GM23338 (cell line): ENCODE measurements at regions not wholly inside any gene's neighbourhood (a gene's known extent, or its start where the extent isn't known, plus 50 kb on each side); places are given as distances from the start of the nearest gene placed in this dataset.

Source experiments
- ATAC-seq: fragments of 200-7000 bp; cut with Tn5 transposase; 3 replicates; pipeline ENCODE4 v1.9.1; 2020
- DNase-seq: peaks from one replicate; pipeline ENCODE4 v3.0.0-alpha.2; 2015; ENCODE audit warnings: low spot score
- H2AFZ ChIP-seq: fragments of 200-600 bp; sonication (generic); 2 replicates; pipeline ENCODE4 v1.8.0; 2016; ENCODE audit warnings: antibody characterized with exemption, mild to moderate bottlenecking, moderate library complexity
- H3F3A ChIP-seq: fragments of 200-600 bp; sonication (generic); replicated peaks from 2 replicates; pipeline ENCODE4 v1.8.0; 2017; ENCODE audit warnings: antibody characterized with exemption, mixed run types, low read depth
- H3K27ac ChIP-seq: fragments of 200-600 bp; sonication (generic); 2 replicates; pipeline ENCODE4 v1.6.1; 2016; ENCODE audit warnings: low read depth
- H3K27me3 ChIP-seq: fragments of 200-600 bp; sonication (generic); 2 replicates; pipeline ENCODE4 v1.8.0; 2016; ENCODE audit warnings: mild to moderate bottlenecking, mixed run types, moderate library complexity; ENCODE audit not compliant: insufficient read depth
- H3K36me3 ChIP-seq: fragments of 200-600 bp; sonication (generic); 2 replicates; pipeline ENCODE4 v1.8.0; 2016; ENCODE audit warnings: mild to moderate bottlenecking; ENCODE audit not compliant: insufficient read depth
- H3K4me1 ChIP-seq: fragments of 200-600 bp; sonication (generic); 2 replicates; pipeline ENCODE4 v1.8.0; 2016; ENCODE audit warnings: mild to moderate bottlenecking, moderate library complexity; ENCODE audit not compliant: insufficient read depth
- H3K4me2 ChIP-seq: fragments of 200-600 bp; sonication (generic); 2 replicates; pipeline ENCODE4 v1.7.1; 2017; ENCODE audit warnings: mixed run types
- H3K4me3 ChIP-seq: fragments of 200-600 bp; sonication (generic); 2 replicates; pipeline ENCODE4 v1.6.1; 2016; ENCODE audit warnings: mixed run types
- H3K79me2 ChIP-seq: fragments of 200-600 bp; sonication (generic); replicated peaks from 2 replicates; pipeline ENCODE4 v1.8.0; 2017; ENCODE audit warnings: mild to moderate bottlenecking; ENCODE audit not compliant: insufficient read depth
- H3K9me2 ChIP-seq: fragments of 200-600 bp; sonication (generic); 2 replicates; pipeline ENCODE4 v1.8.0; 2017; ENCODE audit not compliant: insufficient read depth
- H4K20me1 ChIP-seq: fragments of 200-600 bp; sonication (generic); replicated peaks from 2 replicates; pipeline ENCODE4 v1.8.0; 2017; ENCODE audit warnings: mild to moderate bottlenecking; ENCODE audit not compliant: insufficient read depth
- H3K27ac Mint-ChIP-seq: 2 replicates; pipeline ENCODE4 v1.8.0; 2020; ENCODE audit warnings: inconsistent platforms, mild to moderate bottlenecking, moderate library complexity, mixed read lengths
- H3K27me3 Mint-ChIP-seq: 3 replicates; pipeline ENCODE4 v1.8.0; 2022; ENCODE audit warnings: low read depth, mild to moderate bottlenecking, moderate library complexity, mixed read lengths, inconsistent platforms; ENCODE audit not compliant: insufficient read depth, poor library complexity
- H3K36me3 Mint-ChIP-seq: 3 replicates; pipeline ENCODE4 v1.8.0; 2021; ENCODE audit warnings: low read depth, mild to moderate bottlenecking, inconsistent platforms, moderate library complexity, mixed read lengths
- H3K4me1 Mint-ChIP-seq: 3 replicates; pipeline ENCODE4 v1.8.0; 2020; ENCODE audit warnings: mild to moderate bottlenecking, inconsistent platforms, mixed read lengths
- H3K4me3 Mint-ChIP-seq: 3 replicates; pipeline ENCODE4 v1.8.0; 2021; ENCODE audit warnings: moderate library complexity, mild to moderate bottlenecking, inconsistent platforms, mixed read lengths
- H3K9me3 Mint-ChIP-seq: 3 replicates; pipeline ENCODE4 v1.8.0; 2020; ENCODE audit warnings: moderate library complexity, mild to moderate bottlenecking, inconsistent platforms, mixed read lengths
- CTCF ChIP-seq, 2 experiments: fragments of 200-600 bp in 1 of 2; sonication (generic) in 1 of 2; conservative IDR thresholded peaks; 2 replicates each; pipeline versions ENCODE4 v1.5.1 to v1.6.1; 2016 to 2017; ENCODE audit warnings: antibody characterized with exemption in 2 of 2, low read depth in 2 of 2, mild to moderate bottlenecking in 2 of 2, moderate library complexity in 1 of 2
- EZH2 ChIP-seq: fragments of 200-600 bp; sonication (generic); IDR thresholded peaks from one replicate; pipeline ENCODE4 v1.8.0; 2017; ENCODE audit warnings: antibody characterized with exemption, mild to moderate bottlenecking, low read depth; ENCODE audit not compliant: unreplicated experiment
- EZH2phosphoT487 ChIP-seq: fragments of 200-600 bp; sonication (generic); IDR thresholded peaks from one replicate; pipeline ENCODE4 v1.8.1; 2018; ENCODE audit warnings: antibody characterized with exemption; ENCODE audit not compliant: unreplicated experiment
- ZNF114 ChIP-seq: fragments of 250-450 bp; sonication (Bioruptor Pico); IDR thresholded peaks from 2 replicates; pipeline ENCODE4 v1.5.0; 2020; ENCODE audit warnings: mild to moderate bottlenecking, moderate library complexity
- ZNF331 ChIP-seq: fragments of 250-450 bp; sonication (Bioruptor Pico); IDR thresholded peaks from 2 replicates; pipeline ENCODE4 v1.5.0; 2020; ENCODE audit warnings: low read depth, mild to moderate bottlenecking, moderate library complexity
- ZNF462 ChIP-seq: fragments of 250-450 bp; sonication (Bioruptor Pico); IDR thresholded peaks from 2 replicates; pipeline ENCODE4 v1.5.0; 2020; ENCODE audit warnings: mild to moderate bottlenecking, moderate library complexity

GRCh38 chr3:161586556-161587235, 90.1 kb downstream of the OTOL1 start (continued):
- no peak for TF ChIP-seq ZNF462 (CRISPR knock-in tag)
- TF ChIP-seq ZNF114 (CRISPR knock-in tag), result no peak
- no peak for TF ChIP-seq CTCF (conservative IDR thresholded peaks at IDR 0.05; ENCODE audit: low read depth in 2 of 2)
- no peak for TF ChIP-seq EZH2
- no peak for TF ChIP-seq EZH2phosphoT487

DNA sequence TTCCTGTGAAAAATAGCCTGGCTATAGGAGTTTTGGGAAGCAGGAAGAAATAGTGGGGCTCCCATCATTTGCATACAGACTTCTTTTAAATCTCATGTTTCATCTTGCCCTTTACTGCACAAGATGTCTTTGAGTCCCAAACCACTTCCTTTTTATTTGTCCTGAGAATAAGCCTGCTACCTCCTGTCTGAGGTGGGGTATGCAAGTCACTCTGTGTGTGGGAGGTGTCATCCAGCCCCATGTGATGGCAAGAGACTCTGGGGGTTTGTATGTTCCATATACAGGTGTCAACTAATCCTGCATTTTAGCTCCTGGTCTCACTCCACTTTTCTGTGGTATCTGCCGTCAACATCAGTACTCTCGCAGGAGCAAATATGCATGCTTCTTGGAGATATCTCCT, 102.0 kb downstream of the OTOL1 start:
- Histone ChIP-seq H3K27ac (no peak overlapping the region), H3K4me1 (peaks cover 10% of the 10 kb centered on the region), H2AFZ (peak overlapping the region; percentile 72; the same call in 1 of the 2 replicates), H4K20me1 (no peaks in the 10 kb centered on the region), H3F3A (no peaks in the 10 kb centered on the region), H3K4me2 (no peak overlapping the region), H3K36me3 (no peaks in the 10 kb centered on the region), H3K27me3 (no peaks in the 10 kb centered on the region), H3K9me2 (no peaks in the 10 kb centered on the region), H3K4me3 (no peak overlapping the region), H3K79me2 (no peaks in the 10 kb centered on the region)
- Mint-ChIP-seq H3K27ac (peak overlapping the region; percentile 43; the same call in 1 of the 2 replicates), H3K4me1 (peaks cover 18% of the 10 kb centered on the region; the same call in 2 of the 3 replicates), H3K36me3 (no peaks in the 10 kb centered on the region), H3K9me3 (no peaks in the 10 kb centered on the region), H3K4me3 (no peak overlapping the region), H3K27me3 (peaks cover 2% of the 10 kb centered on the region)
- DNase-seq (no peak), ATAC-seq (no peak)
- TF ChIP-seq ZNF114 (CRISPR knock-in tag) (no peak), CTCF (conservative IDR thresholded peaks at IDR 0.05; ENCODE audit: low read depth in 2 of 2) (no peak), EZH2 (no peak), ZNF331 (CRISPR knock-in tag) (no peak)
